HG02885 (cell line): ENCODE measurements at regions not wholly inside any gene's neighbourhood (a gene's known extent, or its start where the extent isn't known, plus 50 kb on each side); places are given as distances from the start of the nearest gene placed in this dataset.
"Not testable (repeated sequence)": the region's sequence is repeated elsewhere in the genome, so short reads cannot be mapped to it uniquely, and the experiment has no call there.

Source experiments
- ATAC-seq: cut with Tn5 transposase; IDR thresholded peaks from one replicate; pipeline ENCODE4 v1.9.1; 2021; ENCODE audit warnings: mild to moderate bottlenecking; ENCODE audit not compliant: unreplicated experiment, poor library complexity

DNA sequence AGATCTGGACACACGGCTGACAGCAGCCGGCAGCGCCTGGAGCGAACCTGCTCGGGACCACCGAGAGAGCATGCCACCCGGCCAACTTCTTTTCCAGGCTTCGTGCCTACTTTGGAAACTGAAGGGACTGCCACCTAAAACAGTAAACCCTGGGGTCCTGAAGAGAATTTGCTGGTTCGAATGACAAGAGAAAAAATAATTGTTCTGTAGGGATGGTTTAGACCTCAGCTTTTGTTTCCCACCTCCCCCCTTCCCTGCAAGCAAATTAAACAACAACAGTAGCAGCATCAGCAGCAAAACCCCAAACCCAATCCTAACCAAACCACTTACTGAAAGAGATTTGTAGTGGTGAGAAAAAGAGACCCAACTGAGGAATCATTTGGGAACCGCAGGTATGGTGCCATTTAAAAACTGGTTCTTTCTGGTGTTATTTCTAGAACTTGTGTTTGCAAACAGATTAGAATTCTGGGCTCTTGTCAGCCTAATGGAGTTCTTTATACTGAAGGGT is 105.6 kb downstream of the LEPR start:
- no peak for ATAC-seq

DNA sequence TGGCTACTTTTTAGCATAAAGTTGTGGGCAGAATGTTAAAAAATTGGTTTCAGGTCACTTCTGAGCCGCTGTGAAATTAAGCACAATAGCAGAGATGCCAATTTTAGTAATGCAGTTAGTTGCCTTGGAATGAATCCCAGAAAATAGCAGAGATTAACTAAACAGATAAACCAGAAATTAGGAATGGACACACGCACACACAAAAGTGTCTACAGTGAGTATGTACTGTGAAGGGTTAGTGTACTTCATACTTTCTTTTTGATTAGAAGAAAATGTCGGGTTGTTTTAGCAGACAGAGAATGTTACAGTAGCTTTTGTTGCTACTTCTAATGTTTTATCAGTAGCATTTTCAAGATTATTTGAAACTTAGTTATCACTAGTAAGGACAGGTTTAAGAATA is 106.7 kb downstream of the LEPR start:
- no peak for ATAC-seq

DNA sequence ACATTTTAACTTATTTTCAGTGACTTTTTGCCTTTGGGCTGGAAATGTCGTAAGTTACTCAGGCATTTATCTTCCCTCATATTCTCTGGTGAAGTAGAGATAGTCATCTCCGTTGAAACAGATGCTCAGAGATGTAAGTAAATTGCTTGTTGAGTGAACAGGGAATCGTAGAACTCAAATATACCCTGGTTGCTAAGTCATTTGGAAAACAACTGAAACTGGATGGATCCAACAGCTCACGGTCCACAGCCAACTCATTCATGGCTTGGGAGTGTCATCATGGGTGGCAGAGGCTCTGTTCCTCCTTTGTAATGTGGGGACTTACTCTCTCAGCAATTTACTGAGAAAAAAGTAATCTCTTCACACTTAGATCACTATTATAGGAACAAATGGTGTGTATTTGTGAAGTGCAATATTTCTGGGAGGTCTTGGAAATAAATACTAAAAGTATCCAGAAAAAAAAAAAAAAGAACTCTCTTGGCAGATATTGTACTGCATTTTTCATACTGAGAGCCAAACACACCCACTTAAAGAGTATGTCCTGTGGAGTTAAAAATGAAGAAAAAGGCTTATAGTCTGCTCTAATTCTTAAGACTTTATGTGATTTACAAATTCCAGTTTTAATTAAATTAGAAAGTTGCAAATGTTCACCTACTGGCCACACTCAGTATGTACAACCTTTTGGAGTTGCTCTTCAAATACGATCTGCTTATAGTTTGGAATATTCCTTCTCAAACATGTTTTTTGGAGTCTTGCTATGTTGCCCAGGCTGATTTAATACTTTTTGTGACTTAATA is 107.4 kb downstream of the LEPR start:
- ATAC-seq = no peak

DNA sequence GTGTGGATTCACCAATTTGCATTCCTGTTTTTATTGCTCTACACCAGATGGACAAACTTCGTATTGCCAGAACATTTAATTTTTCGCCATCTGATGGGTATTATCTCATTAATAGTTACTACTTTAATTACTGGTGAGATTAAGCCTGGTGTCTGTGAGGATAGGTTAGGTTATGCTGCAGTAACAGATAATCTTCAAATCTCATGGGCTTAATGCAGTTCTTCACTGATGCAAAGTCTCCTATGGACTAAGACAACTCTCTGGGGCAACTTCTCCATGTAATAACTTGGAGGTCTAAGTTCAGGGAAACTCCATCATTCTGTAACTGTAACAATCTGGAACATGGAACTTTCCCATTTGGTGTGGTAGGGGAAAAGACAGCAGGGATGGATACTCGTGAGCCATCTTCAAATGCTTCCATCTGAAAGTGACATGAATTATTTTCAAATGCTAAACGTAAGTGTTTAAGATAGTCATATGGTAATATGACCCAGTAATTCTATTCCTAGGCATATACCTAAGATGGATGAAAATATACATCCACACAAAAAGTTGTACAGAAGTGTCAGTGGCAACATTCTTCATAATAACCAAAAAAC is 111.6 kb downstream of the LEPR start:
- ATAC-seq = no peak

DNA sequence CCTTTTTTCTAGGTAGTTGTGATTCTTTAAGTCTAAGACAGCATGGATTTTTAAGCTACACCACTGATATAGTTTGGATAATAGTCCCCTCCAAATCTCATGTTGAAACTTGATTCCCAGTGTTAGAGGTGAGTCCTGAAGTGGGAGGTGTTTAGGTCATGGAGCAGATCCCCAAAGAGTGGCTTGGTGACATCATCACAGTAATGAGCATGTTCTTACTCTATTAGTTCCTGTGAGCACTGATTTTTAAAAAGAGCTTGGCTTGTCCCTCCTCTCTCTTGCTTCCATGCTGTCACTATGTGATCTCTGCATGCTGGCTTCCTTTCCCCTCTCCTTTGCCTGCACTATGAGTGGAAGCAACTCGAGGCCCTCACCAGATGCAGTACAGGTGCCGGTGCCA is 115.5 kb downstream of the LEPR start:
- ATAC-seq = no peak

DNA sequence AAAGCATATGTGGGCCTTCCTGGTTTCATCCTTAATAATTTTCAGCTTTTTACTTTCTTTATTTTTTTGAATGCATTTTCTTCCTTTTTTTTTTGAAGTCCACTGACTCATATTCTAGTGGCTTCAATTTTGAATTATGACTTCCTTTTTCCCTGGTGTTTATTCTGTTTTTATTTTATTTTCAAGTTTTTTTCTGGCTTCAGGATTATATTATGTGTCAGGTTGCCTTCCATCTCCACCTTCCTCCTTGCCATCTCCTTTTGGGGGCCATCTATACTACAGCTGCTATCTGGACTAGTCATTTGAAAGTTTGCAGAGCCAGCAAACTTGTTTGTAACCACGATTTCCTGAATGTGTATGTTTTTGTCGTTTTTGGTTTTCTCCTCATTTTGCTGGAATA is 117.6 kb downstream of the LEPR start:
- no peak for ATAC-seq

DNA sequence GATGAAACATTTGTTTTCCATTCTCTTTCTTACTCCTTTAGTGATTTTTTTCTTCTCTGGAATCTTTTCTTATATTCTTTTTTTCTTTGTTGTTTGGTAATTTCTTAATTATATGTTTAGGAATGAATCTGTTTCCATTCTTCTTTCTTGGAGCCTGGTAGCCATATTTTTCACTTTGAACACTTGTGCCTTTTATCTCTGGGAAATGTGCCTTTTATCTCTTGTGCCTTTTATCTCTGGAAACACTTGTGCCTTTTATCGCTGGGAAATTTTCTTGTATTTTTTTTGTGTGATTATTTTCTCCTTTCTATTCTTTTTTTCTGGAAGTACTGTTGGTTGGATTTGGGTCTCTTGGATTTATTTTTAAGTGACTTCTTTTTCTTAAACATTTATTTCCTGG is 118.2 kb downstream of the LEPR start:
- no peak for ATAC-seq

DNA sequence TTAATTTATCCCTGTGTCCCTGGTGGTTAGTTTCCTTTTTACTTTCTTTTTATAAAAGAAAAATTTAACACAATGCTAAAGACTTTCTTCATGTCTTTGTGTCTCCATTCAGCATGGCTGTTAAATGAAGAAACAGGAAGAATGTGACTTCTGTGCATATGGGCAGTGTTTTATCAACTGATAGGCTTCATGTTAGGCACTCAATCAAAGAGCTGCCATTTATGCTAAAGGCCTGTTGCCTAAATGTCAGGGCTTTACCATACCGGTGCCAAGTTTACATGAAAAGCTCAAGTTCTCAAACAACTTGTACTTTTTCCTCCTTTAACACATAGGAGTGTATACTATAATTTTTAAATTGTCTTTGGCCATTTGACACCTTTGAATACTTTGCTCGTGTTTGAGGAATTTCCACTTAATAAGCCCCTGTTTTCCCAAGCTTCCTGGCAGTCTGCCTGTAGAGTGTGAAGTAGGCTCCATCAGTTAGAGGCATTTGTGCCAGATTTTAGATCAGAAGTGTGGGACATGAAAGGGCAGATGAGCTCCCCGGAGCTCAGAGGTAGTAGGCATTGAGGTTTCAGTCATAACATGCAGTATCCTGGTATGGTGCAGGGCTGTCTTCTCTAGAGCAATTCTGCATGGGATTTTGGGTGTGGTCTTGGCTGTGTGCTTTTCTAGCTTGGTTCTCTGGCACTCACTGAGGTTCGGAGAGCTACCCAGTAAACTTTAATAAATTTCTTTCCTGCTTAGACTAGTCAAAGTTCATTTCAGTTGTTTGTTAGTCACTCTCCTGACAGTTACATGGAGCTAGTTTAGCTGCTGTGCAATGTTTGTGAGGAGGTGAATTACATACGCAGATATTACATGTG is 119.0 kb downstream of the LEPR start:
- no peak for ATAC-seq

DNA sequence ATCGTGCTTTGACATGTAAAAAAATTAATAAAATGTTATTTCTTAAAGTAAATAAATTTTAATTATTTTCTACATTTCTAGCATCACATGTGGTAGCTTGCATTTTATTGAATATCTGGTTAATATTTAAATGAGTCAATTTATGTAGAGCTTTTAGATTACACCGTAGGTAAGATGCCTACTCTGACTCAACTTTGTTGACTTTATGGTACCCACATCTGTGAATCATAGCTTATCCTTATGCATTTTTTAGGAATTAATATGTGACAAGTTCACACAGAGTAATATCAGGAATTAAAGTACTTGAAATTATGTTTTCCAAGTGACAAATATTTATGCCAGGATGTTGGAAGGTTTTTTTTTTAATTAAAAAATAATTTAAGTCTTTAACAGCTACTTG is 120.7 kb downstream of the LEPR start:
- no peak for ATAC-seq

DNA sequence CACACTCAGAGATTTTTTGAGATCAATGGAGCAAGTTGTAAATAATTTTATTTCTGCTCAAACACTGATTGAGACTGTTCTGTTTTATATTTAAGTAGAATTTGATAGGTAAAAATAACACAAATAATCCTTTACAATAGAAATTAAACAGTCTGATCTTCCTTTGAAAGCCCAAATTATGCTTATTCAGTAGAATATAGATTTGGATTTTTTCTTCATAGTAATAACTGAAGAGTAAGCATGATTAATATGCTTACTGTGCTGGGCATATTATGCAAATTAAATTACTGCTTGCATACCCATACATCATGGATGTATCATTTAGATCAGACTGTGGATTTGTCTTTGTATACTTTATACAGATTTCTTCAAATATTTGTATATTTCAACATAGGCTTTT is 121.4 kb downstream of the LEPR start:
- no peak for ATAC-seq

DNA sequence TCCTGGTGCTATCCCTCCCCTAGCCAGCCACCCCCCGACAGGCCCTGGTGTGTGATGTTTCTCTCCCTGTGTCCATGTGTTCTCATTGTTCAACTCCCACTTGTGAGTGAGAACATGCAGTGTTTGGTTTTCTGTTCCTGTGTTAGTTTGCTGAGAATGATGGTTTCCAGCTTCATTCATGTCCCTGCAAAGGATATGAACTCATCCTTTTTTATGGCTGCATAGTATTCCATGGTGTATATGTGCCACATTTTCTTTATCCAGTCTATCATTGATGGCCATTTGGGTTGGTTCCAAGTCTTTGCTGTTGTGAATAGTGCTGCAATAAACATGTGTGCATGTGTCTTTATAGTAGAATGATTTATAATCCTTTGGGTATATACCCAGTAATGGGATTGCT is 122.1 kb downstream of the LEPR start:
- not testable (repeated sequence) for ATAC-seq

DNA sequence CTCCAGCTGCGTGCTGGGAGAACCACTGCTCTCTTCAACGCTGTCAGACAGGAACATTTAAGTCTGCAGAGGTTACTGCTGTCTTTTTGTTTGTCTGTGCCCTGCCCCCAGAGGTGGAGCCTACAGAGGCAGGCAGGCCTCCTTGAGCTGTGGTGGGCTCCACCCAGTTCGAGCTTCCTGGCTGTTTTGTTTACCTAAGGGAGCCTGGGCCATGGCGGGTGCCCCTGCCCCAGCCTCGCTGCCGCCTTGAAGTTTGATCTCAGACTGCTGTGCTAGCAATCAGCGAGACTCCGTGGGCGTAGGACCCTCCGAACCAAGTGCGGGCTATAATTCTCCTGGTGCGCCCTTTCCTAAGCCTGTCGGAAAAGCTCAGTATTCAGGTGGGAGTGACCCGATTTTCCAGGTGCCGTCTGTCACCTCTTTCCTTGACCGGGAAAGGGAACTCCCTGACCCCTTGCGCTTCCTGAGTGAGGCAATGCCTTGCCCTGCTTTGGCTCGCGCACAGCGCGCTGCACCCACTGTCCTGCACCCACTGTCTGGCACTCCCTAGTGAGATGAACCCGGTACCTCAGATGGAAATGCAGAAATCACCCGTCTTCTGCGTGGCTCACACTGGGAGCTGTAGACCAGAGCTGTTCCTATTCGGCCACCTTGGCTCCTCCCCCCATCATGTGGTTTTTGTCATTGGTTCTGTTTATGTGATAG is 130.0 kb downstream of the LEPR start:
- ATAC-seq = not testable (repeated sequence)

DNA sequence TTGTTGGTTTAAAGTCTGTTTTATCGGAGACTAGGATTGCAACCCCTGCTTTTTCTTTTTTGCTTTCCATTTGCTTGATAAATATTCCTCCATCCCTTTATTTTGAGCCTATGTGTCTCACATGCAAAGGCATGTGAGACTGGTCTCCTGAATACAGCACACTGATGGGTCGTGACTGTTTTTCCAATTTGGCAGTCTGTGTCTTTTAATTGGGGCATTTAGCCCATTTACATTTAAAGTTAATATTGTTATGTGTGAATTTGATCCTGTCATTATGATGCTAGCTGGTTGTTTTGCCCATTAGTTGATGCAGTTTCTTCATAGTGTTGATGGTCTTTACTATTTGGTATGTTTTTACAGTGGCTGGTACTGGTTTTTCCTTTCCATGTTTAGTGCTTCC is 132.0 kb downstream of the LEPR start:
- not testable (repeated sequence) for ATAC-seq

DNA sequence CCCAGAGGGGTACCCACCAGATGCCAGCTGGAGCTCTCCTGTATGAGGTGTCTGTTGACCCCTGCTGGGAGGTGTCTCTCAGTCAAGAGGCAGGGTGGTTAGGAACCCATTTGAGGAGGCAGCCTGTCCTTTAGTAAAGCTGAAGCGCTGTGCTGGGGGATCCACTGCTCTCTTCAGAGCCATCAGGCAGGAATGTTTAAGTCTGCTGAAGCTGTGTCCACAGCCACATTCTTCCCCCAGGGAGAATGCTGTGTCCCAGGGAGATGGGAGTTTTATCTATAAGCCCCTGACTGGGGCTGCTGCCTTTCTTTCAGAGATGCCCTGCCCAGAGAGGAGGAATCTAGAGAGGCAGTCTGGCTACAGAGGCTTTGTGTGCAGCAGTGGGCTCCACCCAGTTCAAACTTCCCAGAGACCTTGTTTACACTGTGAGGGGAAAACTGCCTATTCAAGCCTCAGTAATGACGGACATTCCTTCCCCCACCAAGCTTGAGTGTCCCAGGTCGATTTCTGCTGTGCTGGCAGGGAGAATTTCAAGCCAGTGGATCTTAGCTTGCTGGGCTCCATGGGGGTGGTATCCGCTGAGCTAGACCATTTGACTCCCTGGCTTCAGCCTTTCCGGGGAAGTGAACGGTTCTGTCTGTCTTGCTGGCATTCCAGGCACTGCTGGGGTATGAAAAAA is 133.8 kb downstream of the LEPR start:
- ATAC-seq = not testable (repeated sequence)

DNA sequence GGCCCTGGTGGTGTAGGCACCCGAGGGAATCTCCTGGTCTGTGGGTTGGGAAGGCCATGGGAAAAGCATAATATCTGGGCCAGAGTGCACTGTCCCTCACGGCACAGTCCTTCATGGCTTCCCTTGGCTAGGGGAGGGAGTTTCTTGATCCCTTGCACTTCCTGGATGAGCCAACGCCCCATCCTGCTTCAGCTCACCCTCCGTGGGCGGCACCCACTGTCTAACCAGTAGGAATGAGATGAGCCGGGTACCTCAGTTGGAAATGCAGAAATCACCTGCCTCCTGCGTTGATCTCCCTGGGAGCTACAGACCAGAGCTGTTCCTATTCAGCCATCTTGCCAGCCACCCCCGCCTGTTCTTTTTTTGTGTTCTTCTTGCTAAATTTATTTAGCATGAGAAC is 134.4 kb downstream of the LEPR start:
- ATAC-seq = no peak

DNA sequence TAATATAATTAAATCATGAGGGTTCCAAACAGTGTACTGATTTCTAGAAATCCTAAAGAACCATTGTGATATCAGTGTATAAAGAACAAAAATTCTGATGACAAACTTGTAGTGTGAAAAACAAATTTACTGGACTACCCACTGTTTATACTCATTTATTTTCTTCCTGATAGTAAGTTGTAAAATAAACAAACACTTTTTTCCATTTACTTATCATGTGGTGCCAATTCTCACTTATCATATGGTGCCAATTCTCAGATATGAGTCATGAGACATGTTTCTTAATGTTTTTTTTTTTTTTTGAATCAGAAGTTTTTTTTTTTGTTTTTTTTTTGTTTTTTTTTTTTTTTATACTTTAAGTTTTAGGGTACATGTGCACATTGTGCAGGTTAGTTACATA is 137.7 kb downstream of the LEPR start:
- no peak for ATAC-seq

DNA sequence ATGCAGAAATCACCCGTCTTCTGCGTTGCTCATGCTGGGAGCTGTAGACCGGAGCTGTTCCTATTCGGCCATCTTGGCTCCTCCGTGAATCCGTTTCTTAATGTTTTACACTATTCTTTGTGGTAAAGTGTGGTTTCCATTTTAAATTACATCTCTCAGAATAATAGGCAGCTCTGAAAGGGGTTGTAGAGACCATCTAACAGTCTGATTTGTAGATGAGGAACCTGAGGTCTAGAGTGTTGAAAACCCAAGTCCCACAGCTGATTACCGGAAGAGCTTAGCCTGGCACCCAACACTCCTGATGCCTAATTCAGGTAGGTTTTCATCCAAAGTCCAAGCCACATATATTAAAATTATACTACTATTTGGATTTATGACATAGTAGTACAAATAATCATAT is 144.0 kb downstream of the LEPR start:
- ATAC-seq = no peak

DNA sequence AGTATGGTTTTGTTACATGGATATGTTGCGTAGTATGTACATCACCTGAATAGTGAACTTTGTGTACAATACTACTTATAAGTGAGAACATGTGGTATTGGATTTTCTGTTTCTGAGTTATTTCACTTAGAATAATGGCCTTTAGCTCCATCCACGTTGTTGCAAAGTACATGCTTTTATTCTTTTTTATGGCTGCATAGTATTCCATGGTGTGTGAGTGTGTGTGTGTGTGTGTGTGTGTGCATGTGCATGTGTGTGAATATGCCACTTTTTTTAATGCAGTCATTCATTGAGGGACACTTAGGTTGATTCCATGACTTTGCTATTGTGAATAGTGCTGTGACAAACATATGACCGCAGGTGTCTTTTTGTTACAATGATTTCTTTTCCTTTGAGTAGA is 147.8 kb downstream of the LEPR start:
- ATAC-seq = no peak

DNA sequence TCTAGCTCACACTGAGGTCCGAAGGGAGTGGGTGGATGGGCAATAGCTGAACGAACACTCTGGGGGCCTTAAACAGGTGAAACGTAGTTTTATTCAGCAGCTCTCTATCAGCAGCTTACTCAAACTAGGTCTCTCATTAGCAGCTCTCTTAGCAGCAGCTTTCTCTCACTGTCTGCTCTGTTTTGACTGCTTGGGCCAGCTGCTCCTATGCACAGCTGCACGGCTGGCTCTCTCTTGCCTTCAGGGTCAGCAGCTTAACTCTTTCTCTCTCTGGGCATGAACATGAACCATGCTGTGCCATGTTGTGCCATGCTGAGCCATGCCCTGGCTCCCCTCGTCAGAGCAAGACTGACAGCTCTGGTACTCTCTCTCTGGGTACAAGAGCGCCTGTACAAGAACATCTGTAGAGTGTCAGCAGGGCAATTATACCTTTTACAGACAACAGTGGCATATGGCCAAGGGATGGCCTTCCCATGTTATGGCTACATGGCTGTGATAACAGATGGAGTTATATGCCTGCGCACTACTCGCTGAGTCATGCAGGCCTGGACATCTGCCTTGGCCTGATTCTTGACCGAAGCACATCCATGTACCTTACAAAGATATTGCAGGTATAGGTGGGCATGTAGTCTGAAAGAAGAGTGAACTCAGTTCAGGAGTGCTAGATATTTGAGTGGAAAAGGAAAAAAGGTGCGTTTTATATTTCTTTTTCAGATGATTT is 152.4 kb downstream of the LEPR start:
- no peak for ATAC-seq
